H1 (cell line): ENCODE measurements at regions not wholly inside any gene's neighbourhood (a gene's known extent, or its start where the extent isn't known, plus 50 kb on each side); places are given as distances from the start of the nearest gene placed in this dataset.

Experiments
- TF ChIP-seq, protein P1 (sequence below): fragments of 300-600 bp; sonication (generic); IDR thresholded peaks from 2 replicates; pipeline ENCODE4 v1.7.1; 2012; ENCODE audit warnings: low read length, moderate library complexity, mild to moderate bottlenecking, inconsistent platforms; ENCODE audit not compliant: insufficient replicate concordance

- TF ChIP-seq, protein P1, sequence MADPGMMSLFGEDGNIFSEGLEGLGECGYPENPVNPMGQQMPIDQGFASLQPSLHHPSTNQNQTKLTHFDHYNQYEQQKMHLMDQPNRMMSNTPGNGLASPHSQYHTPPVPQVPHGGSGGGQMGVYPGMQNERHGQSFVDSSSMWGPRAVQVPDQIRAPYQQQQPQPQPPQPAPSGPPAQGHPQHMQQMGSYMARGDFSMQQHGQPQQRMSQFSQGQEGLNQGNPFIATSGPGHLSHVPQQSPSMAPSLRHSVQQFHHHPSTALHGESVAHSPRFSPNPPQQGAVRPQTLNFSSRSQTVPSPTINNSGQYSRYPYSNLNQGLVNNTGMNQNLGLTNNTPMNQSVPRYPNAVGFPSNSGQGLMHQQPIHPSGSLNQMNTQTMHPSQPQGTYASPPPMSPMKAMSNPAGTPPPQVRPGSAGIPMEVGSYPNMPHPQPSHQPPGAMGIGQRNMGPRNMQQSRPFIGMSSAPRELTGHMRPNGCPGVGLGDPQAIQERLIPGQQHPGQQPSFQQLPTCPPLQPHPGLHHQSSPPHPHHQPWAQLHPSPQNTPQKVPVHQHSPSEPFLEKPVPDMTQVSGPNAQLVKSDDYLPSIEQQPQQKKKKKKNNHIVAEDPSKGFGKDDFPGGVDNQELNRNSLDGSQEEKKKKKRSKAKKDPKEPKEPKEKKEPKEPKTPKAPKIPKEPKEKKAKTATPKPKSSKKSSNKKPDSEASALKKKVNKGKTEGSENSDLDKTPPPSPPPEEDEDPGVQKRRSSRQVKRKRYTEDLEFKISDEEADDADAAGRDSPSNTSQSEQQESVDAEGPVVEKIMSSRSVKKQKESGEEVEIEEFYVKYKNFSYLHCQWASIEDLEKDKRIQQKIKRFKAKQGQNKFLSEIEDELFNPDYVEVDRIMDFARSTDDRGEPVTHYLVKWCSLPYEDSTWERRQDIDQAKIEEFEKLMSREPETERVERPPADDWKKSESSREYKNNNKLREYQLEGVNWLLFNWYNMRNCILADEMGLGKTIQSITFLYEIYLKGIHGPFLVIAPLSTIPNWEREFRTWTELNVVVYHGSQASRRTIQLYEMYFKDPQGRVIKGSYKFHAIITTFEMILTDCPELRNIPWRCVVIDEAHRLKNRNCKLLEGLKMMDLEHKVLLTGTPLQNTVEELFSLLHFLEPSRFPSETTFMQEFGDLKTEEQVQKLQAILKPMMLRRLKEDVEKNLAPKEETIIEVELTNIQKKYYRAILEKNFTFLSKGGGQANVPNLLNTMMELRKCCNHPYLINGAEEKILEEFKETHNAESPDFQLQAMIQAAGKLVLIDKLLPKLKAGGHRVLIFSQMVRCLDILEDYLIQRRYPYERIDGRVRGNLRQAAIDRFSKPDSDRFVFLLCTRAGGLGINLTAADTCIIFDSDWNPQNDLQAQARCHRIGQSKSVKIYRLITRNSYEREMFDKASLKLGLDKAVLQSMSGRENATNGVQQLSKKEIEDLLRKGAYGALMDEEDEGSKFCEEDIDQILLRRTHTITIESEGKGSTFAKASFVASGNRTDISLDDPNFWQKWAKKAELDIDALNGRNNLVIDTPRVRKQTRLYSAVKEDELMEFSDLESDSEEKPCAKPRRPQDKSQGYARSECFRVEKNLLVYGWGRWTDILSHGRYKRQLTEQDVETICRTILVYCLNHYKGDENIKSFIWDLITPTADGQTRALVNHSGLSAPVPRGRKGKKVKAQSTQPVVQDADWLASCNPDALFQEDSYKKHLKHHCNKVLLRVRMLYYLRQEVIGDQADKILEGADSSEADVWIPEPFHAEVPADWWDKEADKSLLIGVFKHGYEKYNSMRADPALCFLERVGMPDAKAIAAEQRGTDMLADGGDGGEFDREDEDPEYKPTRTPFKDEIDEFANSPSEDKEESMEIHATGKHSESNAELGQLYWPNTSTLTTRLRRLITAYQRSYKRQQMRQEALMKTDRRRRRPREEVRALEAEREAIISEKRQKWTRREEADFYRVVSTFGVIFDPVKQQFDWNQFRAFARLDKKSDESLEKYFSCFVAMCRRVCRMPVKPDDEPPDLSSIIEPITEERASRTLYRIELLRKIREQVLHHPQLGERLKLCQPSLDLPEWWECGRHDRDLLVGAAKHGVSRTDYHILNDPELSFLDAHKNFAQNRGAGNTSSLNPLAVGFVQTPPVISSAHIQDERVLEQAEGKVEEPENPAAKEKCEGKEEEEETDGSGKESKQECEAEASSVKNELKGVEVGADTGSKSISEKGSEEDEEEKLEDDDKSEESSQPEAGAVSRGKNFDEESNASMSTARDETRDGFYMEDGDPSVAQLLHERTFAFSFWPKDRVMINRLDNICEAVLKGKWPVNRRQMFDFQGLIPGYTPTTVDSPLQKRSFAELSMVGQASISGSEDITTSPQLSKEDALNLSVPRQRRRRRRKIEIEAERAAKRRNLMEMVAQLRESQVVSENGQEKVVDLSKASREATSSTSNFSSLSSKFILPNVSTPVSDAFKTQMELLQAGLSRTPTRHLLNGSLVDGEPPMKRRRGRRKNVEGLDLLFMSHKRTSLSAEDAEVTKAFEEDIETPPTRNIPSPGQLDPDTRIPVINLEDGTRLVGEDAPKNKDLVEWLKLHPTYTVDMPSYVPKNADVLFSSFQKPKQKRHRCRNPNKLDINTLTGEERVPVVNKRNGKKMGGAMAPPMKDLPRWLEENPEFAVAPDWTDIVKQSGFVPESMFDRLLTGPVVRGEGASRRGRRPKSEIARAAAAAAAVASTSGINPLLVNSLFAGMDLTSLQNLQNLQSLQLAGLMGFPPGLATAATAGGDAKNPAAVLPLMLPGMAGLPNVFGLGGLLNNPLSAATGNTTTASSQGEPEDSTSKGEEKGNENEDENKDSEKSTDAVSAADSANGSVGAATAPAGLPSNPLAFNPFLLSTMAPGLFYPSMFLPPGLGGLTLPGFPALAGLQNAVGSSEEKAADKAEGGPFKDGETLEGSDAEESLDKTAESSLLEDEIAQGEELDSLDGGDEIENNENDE, result no peak
- TF ChIP-seq, all 59 proteins: peak for 0
Measured at GRCh38 chr10:58919927-58920654, 256.4 kb upstream of the PHYHIPL start (continued).
